GM18867 (cell line): ENCODE measurements at regions not wholly inside any gene's neighbourhood (a gene's known extent, or its start where the extent isn't known, plus 50 kb on each side); places are given as distances from the start of the nearest gene placed in this dataset.

Experiments used
- ATAC-seq: cut with Tn5 transposase; IDR thresholded peaks from one replicate; pipeline ENCODE4 v1.9.1; 2021; ENCODE audit warnings: mild to moderate bottlenecking, moderate library complexity; ENCODE audit not compliant: unreplicated experiment

GRCh38 chr20:51335329-51335841, 207.1 kb downstream of the NFATC2 start:
- ATAC-seq, result peak; percentile 64

- no peak for ATAC-seq
Measured at GRCh38 chr20:51334609-51335008, 207.9 kb downstream of the NFATC2 start.

- no peak for ATAC-seq
Measured at GRCh38 chr20:51333971-51334370, 208.5 kb downstream of the NFATC2 start.

GRCh38 chr20:51333446-51333845, 209.1 kb downstream of the NFATC2 start:
- no peak for ATAC-seq

- no peak for ATAC-seq
Measured at GRCh38 chr20:51331481-51331880, 211.0 kb downstream of the NFATC2 start.

- no peak for ATAC-seq
Measured at GRCh38 chr20:51329845-51330244, 212.7 kb downstream of the NFATC2 start.

- no peak for ATAC-seq
Measured at GRCh38 chr20:51327251-51327841, 215.2 kb downstream of the NFATC2 start.

- ATAC-seq, result no peak
Measured at GRCh38 chr20:51326201-51326819, 216.2 kb downstream of the NFATC2 start.

- ATAC-seq, result no peak
Measured at GRCh38 chr20:51322164-51322707, 220.3 kb downstream of the NFATC2 start.

- no peak for ATAC-seq
Measured at GRCh38 chr20:51321343-51322163, 221.0 kb downstream of the NFATC2 start.

- no peak for ATAC-seq
Measured at GRCh38 chr20:51319522-51319921, 223.0 kb downstream of the NFATC2 start.

- ATAC-seq, result no peak
Measured at GRCh38 chr20:51318058-51318949, 224.2 kb downstream of the NFATC2 start.

- ATAC-seq, result no peak
Measured at GRCh38 chr20:51315390-51315789, 227.1 kb downstream of the NFATC2 start.

- ATAC-seq, result no peak
Measured at GRCh38 chr20:51313358-51313827, 229.1 kb downstream of the NFATC2 start.

GRCh38 chr20:51312480-51312783, 230.1 kb downstream of the NFATC2 start:
- no peak for ATAC-seq

- no peak for ATAC-seq
Measured at GRCh38 chr20:51311636-51312479, 230.7 kb downstream of the NFATC2 start.

GRCh38 chr20:51310216-51310615, 232.3 kb downstream of the NFATC2 start:
- ATAC-seq, result no peak

GRCh38 chr20:51309128-51309527, 233.4 kb downstream of the NFATC2 start:
- no peak for ATAC-seq

- no peak for ATAC-seq
Measured at GRCh38 chr20:51306521-51307358, 235.8 kb downstream of the NFATC2 start.
